Ishikawa (cell line): ENCODE measurements at regions not wholly inside any gene's neighbourhood (a gene's known extent, or its start where the extent isn't known, plus 50 kb on each side); places are given as distances from the start of the nearest gene placed in this dataset.

Experiments used
- CEBPB ChIP-seq: IDR thresholded peaks from 2 replicates; pipeline ENCODE4 v1.6.1; 2012
- EGR1 ChIP-seq: IDR thresholded peaks from 2 replicates; pipeline ENCODE4 v1.6.1; 2012
- EP300 ChIP-seq: IDR thresholded peaks from 2 replicates; pipeline ENCODE4 v1.6.1; 2012; ENCODE audit warnings: borderline replicate concordance
- FOXM1 ChIP-seq: IDR thresholded peaks from 2 replicates; pipeline ENCODE4 v1.6.1; 2012; ENCODE audit warnings: low read depth, borderline replicate concordance
- RAD21 ChIP-seq: IDR thresholded peaks from 2 replicates; pipeline ENCODE4 v1.6.1; 2012; ENCODE audit warnings: low read depth
- TAF1 ChIP-seq: IDR thresholded peaks from 2 replicates; pipeline ENCODE4 v1.6.1; 2012; ENCODE audit warnings: low read depth, mild to moderate bottlenecking
- TEAD4 ChIP-seq: IDR thresholded peaks from 2 replicates; pipeline ENCODE4 v1.6.1; 2012
- YY1 ChIP-seq: IDR thresholded peaks from 2 replicates; pipeline ENCODE4 v1.6.1; 2012; ENCODE audit warnings: low read depth
- TF ChIP-seq, protein P1 (sequence below): IDR thresholded peaks from 2 replicates; pipeline ENCODE4 v1.6.1; 2012; ENCODE audit warnings: low read depth, mild to moderate bottlenecking

DNA sequence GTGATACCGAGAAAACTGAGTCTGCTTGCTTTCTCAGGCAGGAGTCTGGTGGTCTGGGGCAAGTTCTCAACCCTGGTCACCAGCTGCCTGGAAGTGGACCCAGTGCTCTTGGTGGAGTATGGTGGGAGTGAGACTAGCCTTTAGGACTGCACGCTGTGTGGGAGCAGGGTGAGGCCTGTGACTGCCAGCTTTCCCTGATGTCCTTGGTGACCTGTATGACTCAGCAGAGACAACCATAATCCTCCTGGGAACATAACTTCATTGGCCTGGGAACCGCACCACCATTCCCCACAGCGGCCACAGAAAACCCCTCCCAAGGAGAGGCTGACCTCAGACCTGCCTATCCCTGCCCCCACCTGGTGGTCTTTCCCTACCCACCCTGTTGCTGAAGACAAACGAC lies 139.5 kb upstream of the CHRM2 start:
- TF ChIP-seq CEBPB (no peak), EGR1 (no peak), TAF1 (no peak), RAD21 (no peak), TEAD4 (no peak), EP300 (no peak), FOXM1 (no peak), YY1 (no peak)
- TF ChIP-seq, protein P1, sequence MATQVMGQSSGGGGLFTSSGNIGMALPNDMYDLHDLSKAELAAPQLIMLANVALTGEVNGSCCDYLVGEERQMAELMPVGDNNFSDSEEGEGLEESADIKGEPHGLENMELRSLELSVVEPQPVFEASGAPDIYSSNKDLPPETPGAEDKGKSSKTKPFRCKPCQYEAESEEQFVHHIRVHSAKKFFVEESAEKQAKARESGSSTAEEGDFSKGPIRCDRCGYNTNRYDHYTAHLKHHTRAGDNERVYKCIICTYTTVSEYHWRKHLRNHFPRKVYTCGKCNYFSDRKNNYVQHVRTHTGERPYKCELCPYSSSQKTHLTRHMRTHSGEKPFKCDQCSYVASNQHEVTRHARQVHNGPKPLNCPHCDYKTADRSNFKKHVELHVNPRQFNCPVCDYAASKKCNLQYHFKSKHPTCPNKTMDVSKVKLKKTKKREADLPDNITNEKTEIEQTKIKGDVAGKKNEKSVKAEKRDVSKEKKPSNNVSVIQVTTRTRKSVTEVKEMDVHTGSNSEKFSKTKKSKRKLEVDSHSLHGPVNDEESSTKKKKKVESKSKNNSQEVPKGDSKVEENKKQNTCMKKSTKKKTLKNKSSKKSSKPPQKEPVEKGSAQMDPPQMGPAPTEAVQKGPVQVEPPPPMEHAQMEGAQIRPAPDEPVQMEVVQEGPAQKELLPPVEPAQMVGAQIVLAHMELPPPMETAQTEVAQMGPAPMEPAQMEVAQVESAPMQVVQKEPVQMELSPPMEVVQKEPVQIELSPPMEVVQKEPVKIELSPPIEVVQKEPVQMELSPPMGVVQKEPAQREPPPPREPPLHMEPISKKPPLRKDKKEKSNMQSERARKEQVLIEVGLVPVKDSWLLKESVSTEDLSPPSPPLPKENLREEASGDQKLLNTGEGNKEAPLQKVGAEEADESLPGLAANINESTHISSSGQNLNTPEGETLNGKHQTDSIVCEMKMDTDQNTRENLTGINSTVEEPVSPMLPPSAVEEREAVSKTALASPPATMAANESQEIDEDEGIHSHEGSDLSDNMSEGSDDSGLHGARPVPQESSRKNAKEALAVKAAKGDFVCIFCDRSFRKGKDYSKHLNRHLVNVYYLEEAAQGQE: no peak
